ENCODE measurements at regions not wholly inside any gene's neighbourhood (a gene's known extent, or its start where the extent isn't known, plus 50 kb on each side); places are given as distances from the start of the nearest gene placed in this dataset.

DNA sequence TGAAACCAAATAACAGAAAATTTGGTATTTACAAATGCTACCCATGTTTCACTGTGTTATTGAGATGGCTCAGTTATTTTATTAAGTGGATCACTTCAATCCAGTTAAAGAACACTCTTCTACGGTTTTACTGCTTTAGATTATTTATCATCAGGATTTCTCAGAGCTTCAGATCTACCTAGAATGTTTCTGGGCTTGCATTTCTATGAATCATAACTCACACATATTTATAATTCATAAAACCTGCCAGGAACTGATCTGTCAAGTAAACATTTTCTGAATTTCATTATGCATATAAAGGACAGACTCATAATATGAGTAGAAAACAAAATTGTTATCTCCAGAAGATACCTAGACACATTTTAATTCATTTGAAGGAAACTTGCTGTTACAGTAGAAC, 1172.3 kb upstream of the LRRTM3 start:
- TF ChIP-seq POLR2AphosphoS5 (IDR thresholded peaks at IDR 0.05; ENCODE audit: low read depth, low read length) (no peak), POLR2A (IDR thresholded peaks at IDR 0.05; ENCODE audit: low read depth, low read length) (no peak), TAF1 (IDR thresholded peaks at IDR 0.05; ENCODE audit: borderline replicate concordance, low read depth, low read length) (no peak)

All from GM12892 (cell line).